ENCODE measurements at regions not wholly inside any gene's neighbourhood (a gene's known extent, or its start where the extent isn't known, plus 50 kb on each side); places are given as distances from the start of the nearest gene placed in this dataset.
A peak's percentile ranks its signal among the peaks of the same experiment; 100 is the strongest.

DNA sequence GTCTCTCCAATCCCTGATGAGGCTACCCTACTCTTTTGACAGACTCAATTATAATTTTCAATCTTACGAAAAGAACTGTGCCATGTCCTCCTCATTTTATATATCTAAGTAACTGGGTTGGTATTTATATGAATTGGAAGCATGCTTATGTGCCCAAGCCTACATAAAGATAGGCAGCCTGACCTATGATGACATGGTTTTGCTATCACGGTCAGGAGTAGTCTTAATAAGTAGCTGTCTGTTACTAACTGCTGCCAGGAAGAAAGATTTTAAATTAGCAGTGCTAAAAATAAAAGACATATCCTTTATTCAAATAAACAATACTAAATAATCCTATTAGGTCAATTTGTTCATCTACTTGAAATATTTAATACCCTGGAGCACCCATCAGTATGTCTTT is 102.0 kb upstream of the DTNA start:
- ATAC-seq: no peak
- TF ChIP-seq, protein P1, sequence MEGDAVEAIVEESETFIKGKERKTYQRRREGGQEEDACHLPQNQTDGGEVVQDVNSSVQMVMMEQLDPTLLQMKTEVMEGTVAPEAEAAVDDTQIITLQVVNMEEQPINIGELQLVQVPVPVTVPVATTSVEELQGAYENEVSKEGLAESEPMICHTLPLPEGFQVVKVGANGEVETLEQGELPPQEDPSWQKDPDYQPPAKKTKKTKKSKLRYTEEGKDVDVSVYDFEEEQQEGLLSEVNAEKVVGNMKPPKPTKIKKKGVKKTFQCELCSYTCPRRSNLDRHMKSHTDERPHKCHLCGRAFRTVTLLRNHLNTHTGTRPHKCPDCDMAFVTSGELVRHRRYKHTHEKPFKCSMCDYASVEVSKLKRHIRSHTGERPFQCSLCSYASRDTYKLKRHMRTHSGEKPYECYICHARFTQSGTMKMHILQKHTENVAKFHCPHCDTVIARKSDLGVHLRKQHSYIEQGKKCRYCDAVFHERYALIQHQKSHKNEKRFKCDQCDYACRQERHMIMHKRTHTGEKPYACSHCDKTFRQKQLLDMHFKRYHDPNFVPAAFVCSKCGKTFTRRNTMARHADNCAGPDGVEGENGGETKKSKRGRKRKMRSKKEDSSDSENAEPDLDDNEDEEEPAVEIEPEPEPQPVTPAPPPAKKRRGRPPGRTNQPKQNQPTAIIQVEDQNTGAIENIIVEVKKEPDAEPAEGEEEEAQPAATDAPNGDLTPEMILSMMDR (IDR thresholded peaks at IDR 0.05): no peak
- DNase-seq: no peak
- intact Hi-C loops (cut with DNase I): no loop called here
- no peaks in the 10 kb centered on the region for H3K36me3 ChIP-seq
- H3K4me1 ChIP-seq: no peaks in the 10 kb centered on the region
- H3K27me3 ChIP-seq: no peaks in the 10 kb centered on the region
- no peak overlapping the region for H3K4me3 ChIP-seq
- H3K9me3 ChIP-seq: no peaks in the 10 kb centered on the region
- H3K27ac ChIP-seq: no peak overlapping the region

DNA sequence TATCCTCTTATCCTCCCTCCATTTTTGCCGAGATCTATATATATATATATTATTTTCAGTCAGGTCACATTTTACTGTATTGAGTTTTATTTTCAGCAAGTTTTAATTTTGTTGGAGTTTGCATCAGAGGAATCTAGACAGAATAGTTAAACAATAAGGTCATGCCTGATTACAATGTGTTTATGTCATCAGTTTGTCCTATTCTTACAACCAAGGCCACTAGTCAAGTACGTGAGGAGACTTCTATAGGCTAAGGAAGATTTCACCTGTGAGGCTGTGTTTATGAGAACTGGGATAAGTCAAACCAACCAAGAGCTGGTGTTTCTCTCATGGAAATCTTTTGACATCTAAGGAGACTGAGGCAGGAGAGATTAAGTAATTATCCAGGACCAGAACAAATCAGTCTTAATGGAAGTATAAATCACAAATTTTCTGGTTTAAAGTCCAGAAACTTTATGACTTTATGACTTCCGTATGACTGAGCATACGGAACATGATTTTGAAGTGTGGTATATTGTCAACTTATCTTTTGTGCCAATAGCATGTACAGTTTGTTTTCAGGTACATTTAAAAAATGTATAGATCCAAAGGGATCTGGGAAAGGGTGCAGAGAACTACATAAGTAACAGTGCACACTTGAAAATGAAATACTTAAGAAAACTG is 100.0 kb upstream of the DTNA start:
- Histone ChIP-seq H3K4me1 (no peaks in the 10 kb centered on the region), H3K27ac (no peak overlapping the region), H3K9me3 (no peaks in the 10 kb centered on the region), H3K36me3 (no peaks in the 10 kb centered on the region), H3K4me3 (no peak overlapping the region), H3K27me3 (no peaks in the 10 kb centered on the region)
- DNase-seq (no peak), ATAC-seq (no peak)
- TF ChIP-seq, protein P1 (IDR thresholded peaks at IDR 0.05): no peak
- intact Hi-C loops (cut with DNase I): no loop called here

DNA sequence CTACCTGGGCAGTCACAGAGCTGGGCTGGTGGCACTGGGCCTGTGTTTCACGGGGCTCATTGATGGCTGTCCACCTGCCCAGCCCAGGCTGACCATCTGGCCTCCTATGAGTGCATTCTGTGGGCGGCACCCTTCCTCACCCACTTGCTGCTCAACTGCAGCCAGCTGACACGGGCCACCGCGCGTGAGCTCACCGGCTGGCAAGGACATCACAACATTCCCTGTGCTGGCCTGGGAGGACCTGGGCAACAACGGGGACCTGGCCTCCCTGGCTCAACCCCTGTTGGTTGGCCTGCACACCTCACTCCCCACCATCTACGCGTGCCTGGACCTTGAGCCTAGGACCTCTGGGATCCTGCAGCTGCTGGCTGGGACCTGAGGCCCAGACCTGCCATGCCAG is 98.2 kb upstream of the DTNA start:
- TF ChIP-seq, protein P1 (IDR thresholded peaks at IDR 0.05): no peak
- ATAC-seq (peak; percentile 36), DNase-seq (no peak)
- no peaks in the 10 kb centered on the region for H3K27me3 ChIP-seq
- H3K4me3 ChIP-seq: no peak overlapping the region
- no peaks in the 10 kb centered on the region for H3K9me3 ChIP-seq
- no peaks in the 10 kb centered on the region for H3K4me1 ChIP-seq
- intact Hi-C loops (cut with DNase I): no loop called here
- no peaks in the 10 kb centered on the region for H3K36me3 ChIP-seq
- H3K27ac ChIP-seq: no peak overlapping the region

DNA sequence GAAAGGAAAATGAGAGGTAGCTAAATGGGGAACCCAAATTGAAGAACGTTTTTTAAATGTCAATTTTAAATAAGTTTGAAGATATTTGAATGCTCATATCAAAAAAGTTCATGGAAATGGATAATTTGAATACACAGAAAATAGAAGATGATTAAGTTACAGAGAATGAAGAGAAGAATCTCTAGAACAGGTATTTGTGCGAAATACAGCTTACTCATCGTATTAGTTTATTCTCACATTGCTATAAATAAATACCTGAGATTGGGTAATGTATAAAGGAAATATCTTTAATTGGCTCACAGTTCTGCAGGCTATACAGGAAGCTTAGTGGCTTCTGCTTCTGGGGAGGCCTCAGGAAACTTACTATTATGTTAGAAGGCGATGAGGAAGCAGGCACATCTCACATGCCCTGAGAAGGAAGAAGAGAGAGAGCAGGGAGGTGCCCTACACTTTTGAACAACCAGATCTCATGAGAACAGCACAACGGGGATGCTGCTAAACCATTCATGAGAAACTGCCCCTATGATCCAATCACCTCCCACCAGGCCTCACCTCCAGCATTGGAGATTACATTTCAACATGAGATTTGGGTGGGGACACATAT is 89.7 kb upstream of the DTNA start:
- Histone ChIP-seq H3K27me3 (no peaks in the 10 kb centered on the region), H3K27ac (no peak overlapping the region), H3K4me1 (no peaks in the 10 kb centered on the region), H3K36me3 (no peaks in the 10 kb centered on the region), H3K9me3 (no peaks in the 10 kb centered on the region), H3K4me3 (no peak overlapping the region)
- intact Hi-C loops (cut with DNase I): no loop called here
- TF ChIP-seq, protein P1 (IDR thresholded peaks at IDR 0.05): no peak
- ATAC-seq (no peak), DNase-seq (no peak)

DNA sequence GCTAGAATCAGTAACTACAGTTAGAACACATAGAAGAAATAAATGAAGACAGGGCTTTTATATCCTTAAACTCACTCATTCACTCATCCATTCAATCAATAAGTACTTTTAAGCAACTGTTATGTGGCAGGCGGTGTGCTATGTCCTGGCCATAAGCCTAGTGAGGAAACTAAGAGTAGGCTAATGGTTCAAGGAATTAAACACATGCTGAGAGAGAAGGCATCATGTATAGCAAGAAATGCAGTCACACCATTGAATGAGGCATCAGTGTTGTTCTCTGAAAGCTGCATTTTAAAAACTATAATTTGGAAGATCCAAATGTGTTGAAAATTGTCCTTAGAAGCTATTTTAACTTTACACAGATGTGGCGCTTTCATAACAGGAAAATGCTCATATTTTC is 86.5 kb upstream of the DTNA start:
- TF ChIP-seq, protein P1 (IDR thresholded peaks at IDR 0.05): no peak
- H3K27me3 ChIP-seq: no peaks in the 10 kb centered on the region
- H3K27ac ChIP-seq: no peak overlapping the region
- DNase-seq (no peak), ATAC-seq (no peak)
- intact Hi-C loops (cut with DNase I): no loop called here
- no peaks in the 10 kb centered on the region for H3K4me1 ChIP-seq
- no peaks in the 10 kb centered on the region for H3K36me3 ChIP-seq
- no peaks in the 10 kb centered on the region for H3K9me3 ChIP-seq
- H3K4me3 ChIP-seq: no peak overlapping the region

Data from upper lobe of right lung (tissue), 1 donor.